Keratinocyte (primary cell): ENCODE measurements at regions not wholly inside any gene's neighbourhood (a gene's known extent, or its start where the extent isn't known, plus 50 kb on each side); places are given as distances from the start of the nearest gene placed in this dataset.

Source experiments
- EZH2 ChIP-seq: IDR thresholded peaks from one replicate; pipeline ENCODE4 v1.6.1; 2012; ENCODE audit warnings: inconsistent platforms, mild to moderate bottlenecking, low read length, moderate library complexity
- TF ChIP-seq, protein P1 (sequence below), 3 experiments: IDR thresholded peaks in 1 of 3; conservative IDR thresholded peaks in 1 of 3; optimal IDR thresholded peaks in 1 of 3; 2 replicates in 2 of 3; 3 replicates in 1 of 3; pipeline versions ENCODE3 to v1.5.1; 2011; ENCODE audit warnings: low read length in 3 of 3, mild to moderate bottlenecking in 3 of 3, moderate library complexity in 2 of 3, control low read depth in 1 of 3, inconsistent platforms in 1 of 3; ENCODE audit not compliant: insufficient read depth in 2 of 3; ENCODE audit errors: extremely low read depth in 1 of 3

DNA sequence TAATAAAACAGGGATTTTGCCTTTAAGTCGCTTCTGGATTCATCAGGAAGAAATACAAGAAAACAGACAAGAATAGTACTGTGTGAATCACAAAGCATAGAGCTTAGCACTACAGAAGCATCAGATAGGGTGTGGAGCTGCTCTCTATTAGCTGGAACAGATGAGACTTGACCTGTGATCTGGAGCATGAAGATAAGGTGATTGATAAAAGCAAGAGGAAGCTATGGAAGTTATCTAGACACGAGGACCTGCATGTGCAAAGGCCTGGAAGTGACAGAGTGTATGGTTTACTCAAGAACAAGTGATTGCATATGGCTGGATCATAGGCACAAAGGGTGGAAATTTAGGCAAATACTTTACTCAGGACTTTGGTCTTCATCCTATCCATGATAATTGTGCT is 112.9 kb upstream of the MLIP start:
- TF ChIP-seq, protein P1, sequence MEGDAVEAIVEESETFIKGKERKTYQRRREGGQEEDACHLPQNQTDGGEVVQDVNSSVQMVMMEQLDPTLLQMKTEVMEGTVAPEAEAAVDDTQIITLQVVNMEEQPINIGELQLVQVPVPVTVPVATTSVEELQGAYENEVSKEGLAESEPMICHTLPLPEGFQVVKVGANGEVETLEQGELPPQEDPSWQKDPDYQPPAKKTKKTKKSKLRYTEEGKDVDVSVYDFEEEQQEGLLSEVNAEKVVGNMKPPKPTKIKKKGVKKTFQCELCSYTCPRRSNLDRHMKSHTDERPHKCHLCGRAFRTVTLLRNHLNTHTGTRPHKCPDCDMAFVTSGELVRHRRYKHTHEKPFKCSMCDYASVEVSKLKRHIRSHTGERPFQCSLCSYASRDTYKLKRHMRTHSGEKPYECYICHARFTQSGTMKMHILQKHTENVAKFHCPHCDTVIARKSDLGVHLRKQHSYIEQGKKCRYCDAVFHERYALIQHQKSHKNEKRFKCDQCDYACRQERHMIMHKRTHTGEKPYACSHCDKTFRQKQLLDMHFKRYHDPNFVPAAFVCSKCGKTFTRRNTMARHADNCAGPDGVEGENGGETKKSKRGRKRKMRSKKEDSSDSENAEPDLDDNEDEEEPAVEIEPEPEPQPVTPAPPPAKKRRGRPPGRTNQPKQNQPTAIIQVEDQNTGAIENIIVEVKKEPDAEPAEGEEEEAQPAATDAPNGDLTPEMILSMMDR (optimal IDR thresholded peaks at IDR 0.05 in 1 of 3, IDR thresholded peaks at IDR 0.05 in 1 of 3, conservative IDR thresholded peaks at IDR 0.05 in 1 of 3; ENCODE audit: extremely low read depth in 1 of 3, insufficient read depth in 2 of 3, low read length in 3 of 3) = no peak
- TF ChIP-seq EZH2 = no peak
